IMR-90 (cell line): ENCODE measurements at regions not wholly inside any gene's neighbourhood (a gene's known extent, or its start where the extent isn't known, plus 50 kb on each side); places are given as distances from the start of the nearest gene placed in this dataset.
A peak's percentile ranks its signal among the peaks of the same experiment; 100 is the strongest.

Experiments
- ATAC-seq: fragments of 200-7000 bp; cut with Tn5 transposase; 2 replicates; pipeline ENCODE4 v1.9.1; 2020; ENCODE audit warnings: low read depth, mild to moderate bottlenecking, moderate library complexity
- BruUV-seq: library from RNA; stranded (reverse); fragments of 400-500 nt; replicated peaks from 2 replicates; lab custom pipeline; 2021; lab: Mats Ljungman, UMichigan
- CTCF ChIA-PET: fragments of 300-600 bp; formaldehyde crosslinking; extraction: SDS; loops from one replicate; lab custom pipeline; 2021; ENCODE audit warnings: antibody characterized with exemption; lab: Yijun Ruan, JAX
- POLR2A ChIA-PET: fragments of 300-600 bp; sonication (Branson Sonifier 250); formaldehyde crosslinking; loops from one replicate; lab custom pipeline; 2022; ENCODE audit warnings: antibody characterized with exemption; ENCODE audit not compliant: unreplicated experiment; lab: Charles Lee
- DNase-seq: peaks from one replicate; pipeline ENCODE4 v3.0.0; 2013
- H2AFZ ChIP-seq: replicated peaks from 2 replicates; pipeline ENCODE3; 2013; ENCODE audit warnings: low read length, mild to moderate bottlenecking; ENCODE audit not compliant: poor library complexity
- H2AK5ac ChIP-seq: 2 replicates; pipeline ENCODE4 v1.6.1; 2013; ENCODE audit warnings: low read depth, low read length, inconsistent platforms
- H2AK9ac ChIP-seq: replicated peaks from 2 replicates; pipeline ENCODE3; 2013; ENCODE audit warnings: mild to moderate bottlenecking, low read depth, low read length, moderate library complexity; ENCODE audit not compliant: poor library complexity
- H2BK120ac ChIP-seq: 2 replicates; pipeline ENCODE4 v1.6.1; 2013; ENCODE audit warnings: low read depth, low read length, inconsistent platforms
- H2BK15ac ChIP-seq: 3 replicates; pipeline ENCODE4 v1.6.1; 2013; ENCODE audit warnings: low read depth, low read length, inconsistent platforms
- H2BK20ac ChIP-seq: 2 replicates; pipeline ENCODE4 v1.6.1; 2013; ENCODE audit warnings: low read depth, mild to moderate bottlenecking, inconsistent platforms, low read length, moderate library complexity
- H2BK5ac ChIP-seq: 2 replicates; pipeline ENCODE4 v1.6.1; 2013; ENCODE audit warnings: mild to moderate bottlenecking, low read depth, low read length, inconsistent platforms; ENCODE audit not compliant: poor library complexity, severe bottlenecking
- H3K14ac ChIP-seq: replicated peaks from 2 replicates; pipeline ENCODE4 v1.6.1; 2013; ENCODE audit warnings: low read depth, low read length, inconsistent platforms
- H3K18ac ChIP-seq: 2 replicates; pipeline ENCODE4 v1.6.1; 2013; ENCODE audit warnings: low read depth, low read length, control low read depth
- H3K23ac ChIP-seq: 2 replicates; pipeline ENCODE4 v1.6.1; 2013; ENCODE audit warnings: low read depth, low read length, inconsistent platforms
- H3K27ac ChIP-seq: 2 replicates; pipeline ENCODE4 v1.5.1; 2013; ENCODE audit warnings: mild to moderate bottlenecking, control low read depth, low read length; ENCODE audit not compliant: insufficient read depth
- H3K27me3 ChIP-seq: 2 replicates; pipeline ENCODE4 v1.6.1; 2013; ENCODE audit warnings: low read length; ENCODE audit not compliant: control insufficient read depth, insufficient read depth
- H3K36me3 ChIP-seq: 2 replicates; pipeline ENCODE4 v1.6.1; 2013; ENCODE audit warnings: low read length, mixed read lengths; ENCODE audit not compliant: control insufficient read depth, insufficient read depth
- H3K4ac ChIP-seq: 2 replicates; pipeline ENCODE4 v1.6.1; 2013; ENCODE audit warnings: low read depth, low read length, inconsistent platforms
- H3K4me1 ChIP-seq: 2 replicates; pipeline ENCODE4 v1.6.1; 2013; ENCODE audit warnings: low read length, mixed read lengths; ENCODE audit not compliant: control insufficient read depth, insufficient read depth
- H3K4me2 ChIP-seq: 2 replicates; pipeline ENCODE4 v1.6.1; 2013; ENCODE audit warnings: low read depth, mild to moderate bottlenecking, control low read depth, low read length, moderate library complexity
- H3K4me3 ChIP-seq: 2 replicates; pipeline ENCODE4 v1.5.1; 2013; ENCODE audit warnings: low read depth, mild to moderate bottlenecking, control low read depth, low read length, moderate library complexity; ENCODE audit not compliant: insufficient read depth
- H3K56ac ChIP-seq: 2 replicates; pipeline ENCODE4 v1.6.1; 2013; ENCODE audit warnings: low read length, inconsistent platforms; ENCODE audit not compliant: insufficient read depth; ENCODE audit errors: extremely low read depth
- H3K79me1 ChIP-seq, 2 experiments: 2 replicates each; pipeline ENCODE4 v1.6.1; 2013; ENCODE audit warnings: low read length in 2 of 2, inconsistent platforms in 1 of 2, low read depth in 1 of 2
- H3K9ac ChIP-seq: 2 replicates; pipeline ENCODE4 v1.6.1; 2013; ENCODE audit warnings: low read depth, low read length, control low read depth
- H3K9me1 ChIP-seq: 2 replicates; pipeline ENCODE4 v1.6.1; 2013; ENCODE audit warnings: low read length, inconsistent platforms; ENCODE audit not compliant: insufficient read depth
- H3K9me3 ChIP-seq: 2 replicates; pipeline ENCODE4 v1.6.1; 2013; ENCODE audit warnings: low read length; ENCODE audit not compliant: control insufficient read depth, insufficient read depth
- H4K20me1 ChIP-seq: 2 replicates; pipeline ENCODE4 v1.6.1; 2013; ENCODE audit warnings: low read length, inconsistent platforms; ENCODE audit not compliant: insufficient read depth
- H4K5ac ChIP-seq: 2 replicates; pipeline ENCODE4 v1.6.1; 2013; ENCODE audit warnings: mild to moderate bottlenecking, low read depth, low read length, control low read depth
- H4K8ac ChIP-seq, 2 experiments: 2 replicates each; pipeline ENCODE4 v1.6.1; 2013; ENCODE audit warnings: low read depth in 2 of 2, low read length in 2 of 2, control low read depth in 1 of 2, inconsistent platforms in 1 of 2
- H4K91ac ChIP-seq: 2 replicates; pipeline ENCODE4 v1.6.1; 2013; ENCODE audit warnings: low read depth, low read length, inconsistent platforms; ENCODE audit not compliant: insufficient read depth
- BHLHE40 ChIP-seq: fragments of 150-350 bp; IDR thresholded peaks from 2 replicates; pipeline ENCODE4 v1.6.1; 2016; ENCODE audit warnings: mild to moderate bottlenecking, low read depth, low read length
- CEBPB ChIP-seq: IDR thresholded peaks from 2 replicates; pipeline ENCODE4 v1.6.1; 2012; ENCODE audit warnings: low read depth, low read length, improper control_type of control experiment
- CHD1 ChIP-seq: IDR thresholded peaks from 2 replicates; pipeline ENCODE4 v1.6.1; 2012; ENCODE audit warnings: low read depth, low read length, improper control_type of control experiment
- ELK1 ChIP-seq: fragments of 150-350 bp; IDR thresholded peaks from 2 replicates; pipeline ENCODE4 v1.6.1; 2016; ENCODE audit warnings: low read depth, mild to moderate bottlenecking, low read length, moderate library complexity, borderline replicate concordance
- FOS ChIP-seq: fragments of 150-350 bp; IDR thresholded peaks from 2 replicates; pipeline ENCODE4 v1.6.1; 2016; ENCODE audit warnings: low read depth, low read length
- MAFK ChIP-seq: IDR thresholded peaks from 2 replicates; pipeline ENCODE4 v1.6.1; 2012; ENCODE audit warnings: low read depth, low read length, improper control_type of control experiment
- MAZ ChIP-seq: IDR thresholded peaks from 2 replicates; pipeline ENCODE4 v1.6.1; 2012; ENCODE audit warnings: low read depth, mild to moderate bottlenecking, low read length, improper control_type of control experiment, moderate library complexity, borderline replicate concordance
- MXI1 ChIP-seq: IDR thresholded peaks from 2 replicates; pipeline ENCODE4 v1.6.1; 2012; ENCODE audit warnings: low read depth, mild to moderate bottlenecking, low read length, moderate library complexity, borderline replicate concordance
- NFE2L2 ChIP-seq: fragments of 150-350 bp; IDR thresholded peaks from 2 replicates; pipeline ENCODE4 v1.6.1; 2016; ENCODE audit warnings: low read depth, mild to moderate bottlenecking, low read length
- POLR2A ChIP-seq: IDR thresholded peaks from 2 replicates; pipeline ENCODE4 v1.6.1; 2012; ENCODE audit warnings: mild to moderate bottlenecking, low read depth, low read length
- RAD21 ChIP-seq: IDR thresholded peaks from 2 replicates; pipeline ENCODE4 v1.6.1; 2012; ENCODE audit warnings: low read length, improper control_type of control experiment
- RCOR1 ChIP-seq: IDR thresholded peaks from 2 replicates; pipeline ENCODE4 v1.6.1; 2012; ENCODE audit warnings: mild to moderate bottlenecking, low read length, improper control_type of control experiment; ENCODE audit not compliant: insufficient replicate concordance
- RFX5 ChIP-seq: IDR thresholded peaks from 2 replicates; pipeline ENCODE4 v1.8.0; 2012; ENCODE audit warnings: low read depth, mild to moderate bottlenecking, low read length, moderate library complexity
- WGBS, 2 experiments: methylation state at CpG; one replicate each; pipeline versions ENCODE4 v1.1.5 to v1.1.7; 2013; ENCODE audit warnings: missing lambda C conversion rate in 2 of 2; ENCODE audit not compliant: insufficient read length in 1 of 2; ENCODE audit errors: extremely low coverage in 2 of 2; 5-methylcytosine and 5-hydroxymethylcytosine counted together
- dilution Hi-C: fragments of 300-500 bp; cut with HindIII; formaldehyde crosslinking; loops from one replicate; pipeline ENCODE4 v1.14.3; 2018; ENCODE audit warnings: low sequenced_read_pairs; ENCODE audit not compliant: unreplicated experiment
- in situ Hi-C: fragments of 300-500 bp; cut with MboI; formaldehyde crosslinking; loops from 3 replicates; pipeline ENCODE4 v1.14.3; 2019; ENCODE audit warnings: low sequenced_read_pairs, inconsistent platforms, mixed read lengths
- intact Hi-C: fragments of 100-400 bp; cut with micrococcal nuclease; formaldehyde crosslinking; loops from 2 replicates; pipeline ENCODE4 v1.10.0; 2022
- TF ChIP-seq, protein P1 (sequence below): conservative IDR thresholded peaks from 2 replicates; pipeline ENCODE4 v1.5.1; 2012; ENCODE audit warnings: mild to moderate bottlenecking, low read depth, low read length, improper control_type of control experiment

DNA sequence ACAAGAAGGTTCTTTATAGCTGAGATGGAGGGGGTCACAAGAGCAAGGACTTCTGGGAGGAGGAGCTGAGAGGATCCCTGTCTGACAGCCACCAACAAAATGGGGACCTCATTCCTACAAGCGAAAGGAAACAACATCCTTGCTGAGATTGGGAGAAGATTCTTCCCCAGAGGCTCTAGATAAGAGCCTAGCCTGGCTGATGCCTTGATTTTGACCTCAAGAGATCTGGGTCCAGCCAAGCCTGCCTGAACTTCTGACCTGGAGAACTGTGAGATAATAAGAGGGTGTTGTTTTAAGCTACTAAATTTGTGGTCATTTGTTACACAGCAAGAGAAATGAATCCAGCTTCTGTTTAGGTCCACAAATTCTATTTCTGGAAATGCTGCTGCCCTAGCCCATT lies 75.4 kb upstream of the SLC4A11 start:
- in situ Hi-C loops, result no loop called here
- no TSS peak for BruUV-seq
- intact Hi-C loops, result loop anchor here (10.0 kb wide), 1 partner anchor 260 kb away; no protein-coding TSS in a partner anchor

More for the DNA sequence above, 75.4 kb upstream of the SLC4A11 start:
- no peak overlapping the region for H3K14ac ChIP-seq
- peaks cover 28% of the 10 kb centered on the region for H3K36me3 ChIP-seq
- no peak overlapping the region for H4K91ac ChIP-seq
- 0 out of 4 replicates have a peak, but pooled peaks cover 0 to 6% of the 10 kb centered on the region in 2 experiments for H3K79me1 ChIP-seq
- no peak overlapping the region for H3K18ac ChIP-seq
- H2AK5ac ChIP-seq, result no peak overlapping the region
- H3K27me3 ChIP-seq, result no peaks in the 10 kb centered on the region
- no peak overlapping the region for H3K4me2 ChIP-seq
- ChIA-PET POLR2A (no interaction called here), CTCF (no interaction called here)
- H2AFZ ChIP-seq, result no peak overlapping the region
- no peak overlapping the region for H2BK20ac ChIP-seq
- WGBS, 2 experiments, result no CpG with 5 or more reads among the region's 1 CpG
- no peak overlapping the region for H3K27ac ChIP-seq
- TF ChIP-seq MAZ (no peak), BHLHE40 (no peak), NFE2L2 (no peak), CEBPB (no peak), MAFK (no peak), POLR2A (no peak), FOS (no peak), RCOR1 (no peak), MXI1 (no peak), RFX5 (no peak), RAD21 (no peak), CHD1 (no peak), ELK1 (no peak)
- TF ChIP-seq, protein P1, sequence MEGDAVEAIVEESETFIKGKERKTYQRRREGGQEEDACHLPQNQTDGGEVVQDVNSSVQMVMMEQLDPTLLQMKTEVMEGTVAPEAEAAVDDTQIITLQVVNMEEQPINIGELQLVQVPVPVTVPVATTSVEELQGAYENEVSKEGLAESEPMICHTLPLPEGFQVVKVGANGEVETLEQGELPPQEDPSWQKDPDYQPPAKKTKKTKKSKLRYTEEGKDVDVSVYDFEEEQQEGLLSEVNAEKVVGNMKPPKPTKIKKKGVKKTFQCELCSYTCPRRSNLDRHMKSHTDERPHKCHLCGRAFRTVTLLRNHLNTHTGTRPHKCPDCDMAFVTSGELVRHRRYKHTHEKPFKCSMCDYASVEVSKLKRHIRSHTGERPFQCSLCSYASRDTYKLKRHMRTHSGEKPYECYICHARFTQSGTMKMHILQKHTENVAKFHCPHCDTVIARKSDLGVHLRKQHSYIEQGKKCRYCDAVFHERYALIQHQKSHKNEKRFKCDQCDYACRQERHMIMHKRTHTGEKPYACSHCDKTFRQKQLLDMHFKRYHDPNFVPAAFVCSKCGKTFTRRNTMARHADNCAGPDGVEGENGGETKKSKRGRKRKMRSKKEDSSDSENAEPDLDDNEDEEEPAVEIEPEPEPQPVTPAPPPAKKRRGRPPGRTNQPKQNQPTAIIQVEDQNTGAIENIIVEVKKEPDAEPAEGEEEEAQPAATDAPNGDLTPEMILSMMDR, result no peak
- H3K4ac ChIP-seq, result no peak overlapping the region
- peaks cover 7% of the 10 kb centered on the region for H3K9me1 ChIP-seq
- H2BK15ac ChIP-seq, result no peak overlapping the region
- dilution Hi-C loops, result no loop called here
- H4K8ac ChIP-seq, result no peak overlapping the region
- DNase-seq (no peak), ATAC-seq (no peak)
- no peak overlapping the region for H3K4me3 ChIP-seq
- H3K4me1 ChIP-seq, result peaks cover 14% of the 10 kb centered on the region
- H2BK5ac ChIP-seq, result no peak overlapping the region
- H4K5ac ChIP-seq, result no peak overlapping the region
- no peaks in the 10 kb centered on the region for H3K9me3 ChIP-seq
- H2AK9ac ChIP-seq, result peak overlapping the region; percentile 74
- H3K9ac ChIP-seq, result no peak overlapping the region
- H3K23ac ChIP-seq, result no peak overlapping the region
- H3K56ac ChIP-seq, result no peak overlapping the region
- peaks cover 4% of the 10 kb centered on the region; the same call in 1 of the 2 replicates for H4K20me1 ChIP-seq
- H2BK120ac ChIP-seq, result no peak overlapping the region
